ENCODE measurements at regions not wholly inside any gene's neighbourhood (a gene's known extent, or its start where the extent isn't known, plus 50 kb on each side); places are given as distances from the start of the nearest gene placed in this dataset.

- Histone ChIP-seq H3K9me3 (ENCODE audit: control insufficient read depth in 2 of 2, low read length in 2 of 2) (no peaks in the 10 kb centered on the region), H3K4me3 (ENCODE audit: low read length in 2 of 2) (no peak overlapping the region), H3K4me1 (ENCODE audit: control insufficient read depth in 2 of 2, insufficient read depth in 2 of 2, low read length in 2 of 2) (no peaks in the 10 kb centered on the region), H3K27me3 (ENCODE audit: control insufficient read depth in 2 of 2, insufficient read depth in 2 of 2, low read length in 2 of 2) (peaks cover 0 to 4% of the 10 kb centered on the region in 2 donors), H3K36me3 (ENCODE audit: control insufficient read depth in 2 of 2, insufficient read depth in 2 of 2, low read length in 2 of 2) (no peaks in the 10 kb centered on the region), H3K27ac (ENCODE audit: low read depth in 2 of 2, low read length in 2 of 2) (no peak overlapping the region), H3K9ac (ENCODE audit: low read depth in 1 of 2, low read length in 2 of 2) (no peak overlapping the region)
These were observed 58.6 kb upstream of the HMGXB4 start for GRCh38 chr22:35198738-35199137.

- Histone ChIP-seq H3K27me3 (ENCODE audit: control insufficient read depth in 2 of 2, insufficient read depth in 2 of 2, low read length in 2 of 2) (peaks cover 0 to 4% of the 10 kb centered on the region in 2 donors), H3K27ac (ENCODE audit: low read depth in 2 of 2, low read length in 2 of 2) (no peak overlapping the region), H3K9ac (ENCODE audit: low read depth in 1 of 2, low read length in 2 of 2) (no peak overlapping the region), H3K36me3 (ENCODE audit: control insufficient read depth in 2 of 2, insufficient read depth in 2 of 2, low read length in 2 of 2) (no peaks in the 10 kb centered on the region), H3K4me3 (ENCODE audit: low read length in 2 of 2) (no peak overlapping the region), H3K9me3 (ENCODE audit: control insufficient read depth in 2 of 2, low read length in 2 of 2) (no peaks in the 10 kb centered on the region), H3K4me1 (ENCODE audit: control insufficient read depth in 2 of 2, insufficient read depth in 2 of 2, low read length in 2 of 2) (no peaks in the 10 kb centered on the region)
These were observed 54.9 kb upstream of the HMGXB4 start for GRCh38 chr22:35202376-35202775.

GRCh38 chr22:35203583-35203982, 53.7 kb upstream of the HMGXB4 start:
- Histone ChIP-seq H3K4me1 (ENCODE audit: control insufficient read depth in 2 of 2, insufficient read depth in 2 of 2, low read length in 2 of 2) (no peaks in the 10 kb centered on the region), H3K4me3 (ENCODE audit: low read length in 2 of 2) (no peak overlapping the region), H3K36me3 (ENCODE audit: control insufficient read depth in 2 of 2, insufficient read depth in 2 of 2, low read length in 2 of 2) (no peaks in the 10 kb centered on the region), H3K27ac (ENCODE audit: low read depth in 2 of 2, low read length in 2 of 2) (no peak overlapping the region), H3K27me3 (ENCODE audit: control insufficient read depth in 2 of 2, insufficient read depth in 2 of 2, low read length in 2 of 2) (peaks cover 0 to 4% of the 10 kb centered on the region in 2 donors), H3K9ac (ENCODE audit: low read depth in 1 of 2, low read length in 2 of 2) (no peak overlapping the region), H3K9me3 (ENCODE audit: control insufficient read depth in 2 of 2, low read length in 2 of 2) (no peaks in the 10 kb centered on the region)

GRCh38 chr22:35204807-35205775, 52.2 kb upstream of the HMGXB4 start:
- Histone ChIP-seq H3K36me3 (ENCODE audit: control insufficient read depth in 2 of 2, insufficient read depth in 2 of 2, low read length in 2 of 2) (no peaks in the 10 kb centered on the region), H3K4me1 (ENCODE audit: control insufficient read depth in 2 of 2, insufficient read depth in 2 of 2, low read length in 2 of 2) (no peaks in the 10 kb centered on the region), H3K9me3 (ENCODE audit: control insufficient read depth in 2 of 2, low read length in 2 of 2) (no peaks in the 10 kb centered on the region), H3K4me3 (ENCODE audit: low read length in 2 of 2) (no peak overlapping the region), H3K9ac (ENCODE audit: low read depth in 1 of 2, low read length in 2 of 2) (no peak overlapping the region), H3K27ac (ENCODE audit: low read depth in 2 of 2, low read length in 2 of 2) (no peak overlapping the region), H3K27me3 (ENCODE audit: control insufficient read depth in 2 of 2, insufficient read depth in 2 of 2, low read length in 2 of 2) (peaks cover 2 to 4% of the 10 kb centered on the region in 2 donors)

GRCh38 chr22:35205961-35206360, 51.3 kb upstream of the HMGXB4 start:
- Histone ChIP-seq H3K4me3 (ENCODE audit: low read length in 2 of 2) (no peak overlapping the region), H3K9ac (ENCODE audit: low read depth in 1 of 2, low read length in 2 of 2) (no peak overlapping the region)

DNA sequence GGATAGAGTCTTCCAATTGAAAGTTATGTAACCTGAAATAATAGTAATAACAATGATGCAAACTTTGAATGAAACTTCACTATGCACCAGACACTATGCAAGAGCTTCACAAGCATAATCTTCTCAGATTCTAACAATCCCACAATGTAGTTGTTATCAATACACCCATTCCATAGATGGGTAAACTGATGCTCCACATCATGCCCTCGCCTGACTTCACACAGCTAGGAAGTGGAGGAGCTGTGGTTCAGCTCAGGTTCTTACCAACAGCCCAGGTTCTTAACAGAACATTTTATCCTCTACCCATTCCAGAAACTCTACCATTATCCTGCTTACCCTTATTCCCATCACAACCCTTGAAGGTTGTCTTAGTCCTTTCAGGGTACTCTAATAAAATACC, 50.4 kb upstream of the HMGXB4 start:
- Histone ChIP-seq H3K4me3 (ENCODE audit: low read length in 2 of 2) (no peak overlapping the region), H3K27me3 (ENCODE audit: control insufficient read depth in 2 of 2, insufficient read depth in 2 of 2, low read length in 2 of 2) (peaks cover 4 to 6% of the 10 kb centered on the region in 2 donors), H3K27ac (ENCODE audit: low read depth in 2 of 2, low read length in 2 of 2) (no peak overlapping the region), H3K4me1 (ENCODE audit: control insufficient read depth in 2 of 2, insufficient read depth in 2 of 2, low read length in 2 of 2) (no peaks in the 10 kb centered on the region), H3K9me3 (ENCODE audit: control insufficient read depth in 2 of 2, low read length in 2 of 2) (no peaks in the 10 kb centered on the region), H3K9ac (ENCODE audit: low read depth in 1 of 2, low read length in 2 of 2) (no peak overlapping the region), H3K36me3 (ENCODE audit: control insufficient read depth in 2 of 2, insufficient read depth in 2 of 2, low read length in 2 of 2) (no peaks in the 10 kb centered on the region)

More at GRCh38 chr22:35205961-35206360, 51.3 kb upstream of the HMGXB4 start:
- Histone ChIP-seq H3K27ac (ENCODE audit: low read depth in 2 of 2, low read length in 2 of 2) (no peak overlapping the region), H3K27me3 (ENCODE audit: control insufficient read depth in 2 of 2, insufficient read depth in 2 of 2, low read length in 2 of 2) (peaks cover 4 to 6% of the 10 kb centered on the region in 2 donors), H3K4me1 (ENCODE audit: control insufficient read depth in 2 of 2, insufficient read depth in 2 of 2, low read length in 2 of 2) (no peaks in the 10 kb centered on the region), H3K9me3 (ENCODE audit: control insufficient read depth in 2 of 2, low read length in 2 of 2) (no peaks in the 10 kb centered on the region), H3K36me3 (ENCODE audit: control insufficient read depth in 2 of 2, insufficient read depth in 2 of 2, low read length in 2 of 2) (no peaks in the 10 kb centered on the region)
